Activated CD4-positive, alpha-beta T cell treated with anti-CD3 and anti-CD28 coated beads, Interleukin-2, amount 10 ng/mL, durations not matched to agents 7 days and 5 days (primary cell): ENCODE measurements at regions not wholly inside any gene's neighbourhood (a gene's known extent, or its start where the extent isn't known, plus 50 kb on each side); places are given as distances from the start of the nearest gene placed in this dataset.

Experiments used
- CTCF ChIA-PET: fragments of 350-600 bp; sonication (Branson Sonifier 250); formaldehyde crosslinking; loops from one replicate; lab custom pipeline; 2021; ENCODE audit warnings: antibody characterized with exemption; lab: Charles Lee
- POLR2A ChIA-PET: fragments of 350-600 bp; sonication (Branson Sonifier 250); formaldehyde crosslinking; loops from one replicate; lab custom pipeline; 2021; ENCODE audit warnings: antibody characterized with exemption; lab: Charles Lee
- DNase-seq: peaks from one replicate; pipeline ENCODE4 v3.0.0-alpha.2; 2020
- H3K27ac Mint-ChIP-seq: one replicate; pipeline ENCODE4 v1.8.0; 2021; ENCODE audit warnings: mild to moderate bottlenecking, moderate library complexity, mixed read lengths
- H3K27me3 Mint-ChIP-seq: one replicate; pipeline ENCODE4 v1.8.0; 2021; ENCODE audit warnings: mixed read lengths
- H3K36me3 Mint-ChIP-seq: one replicate; pipeline ENCODE4 v1.8.0; 2021; ENCODE audit warnings: low read depth, mixed read lengths
- H3K4me1 Mint-ChIP-seq: one replicate; pipeline ENCODE4 v1.8.0; 2021; ENCODE audit warnings: mixed read lengths
- H3K4me3 Mint-ChIP-seq: one replicate; pipeline ENCODE4 v1.8.0; 2021; ENCODE audit warnings: mild to moderate bottlenecking, moderate library complexity, mixed read lengths
- H3K9me3 Mint-ChIP-seq: one replicate; pipeline ENCODE4 v1.8.0; 2021; ENCODE audit warnings: mixed read lengths

DNA sequence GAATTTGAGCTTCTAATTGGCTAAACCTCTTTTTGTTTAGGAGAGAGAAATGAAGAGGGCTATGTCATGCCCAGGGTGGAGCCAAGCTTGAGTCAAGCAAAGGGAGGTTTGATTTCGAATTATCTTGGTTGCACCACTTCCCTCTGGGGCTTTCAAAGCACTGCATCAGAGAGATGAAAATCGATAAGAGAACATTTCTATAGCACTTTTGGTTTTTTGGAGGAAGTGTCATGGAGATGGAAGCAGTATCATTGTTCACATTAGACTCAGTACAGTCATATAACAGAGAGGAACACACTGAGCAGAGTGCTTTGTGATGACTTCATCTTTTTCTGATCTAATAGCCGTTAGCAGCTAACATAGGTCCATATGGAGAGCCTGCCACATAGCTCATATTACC is 120.3 kb upstream of the UXS1 start:
- ChIA-PET POLR2A (no interaction called here), CTCF (no interaction called here)
- DNase-seq: peak; percentile 20
- H3K4me1 Mint-ChIP-seq: peaks cover 7% of the 10 kb centered on the region
- no peak overlapping the region for H3K4me3 Mint-ChIP-seq
- H3K27ac Mint-ChIP-seq: no peak overlapping the region
- no peaks in the 10 kb centered on the region for H3K36me3 Mint-ChIP-seq
- no peaks in the 10 kb centered on the region for H3K27me3 Mint-ChIP-seq
- no peaks in the 10 kb centered on the region for H3K9me3 Mint-ChIP-seq

DNA sequence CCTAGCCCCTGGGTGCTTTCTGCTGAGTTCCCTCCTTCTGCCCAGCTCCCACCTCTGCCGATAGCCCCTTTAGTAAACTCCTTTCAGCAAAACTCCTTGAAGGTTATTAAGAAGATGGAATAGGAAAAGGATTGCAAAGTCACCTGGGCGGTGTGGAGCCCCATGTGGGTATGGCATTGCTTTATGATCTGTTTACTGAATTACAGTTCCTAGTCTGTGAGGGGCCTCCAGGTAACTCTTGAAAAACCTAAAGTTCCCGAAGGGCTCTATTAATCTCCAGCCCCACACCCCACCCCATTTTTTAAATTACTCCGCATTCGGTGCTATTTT is 116.9 kb upstream of the UXS1 start:
- ChIA-PET POLR2A (no interaction called here), CTCF (interaction anchor here (1.3 kb wide), 1 partner anchor 12 kb away, joined by 3 read pairs; no protein-coding TSS in a partner anchor)
- DNase-seq: no peak
- Mint-ChIP-seq H3K36me3 (no peaks in the 10 kb centered on the region), H3K27me3 (peaks cover 5% of the 10 kb centered on the region), H3K4me3 (no peak overlapping the region), H3K27ac (no peak overlapping the region), H3K9me3 (no peaks in the 10 kb centered on the region), H3K4me1 (peaks cover 7% of the 10 kb centered on the region)

DNA sequence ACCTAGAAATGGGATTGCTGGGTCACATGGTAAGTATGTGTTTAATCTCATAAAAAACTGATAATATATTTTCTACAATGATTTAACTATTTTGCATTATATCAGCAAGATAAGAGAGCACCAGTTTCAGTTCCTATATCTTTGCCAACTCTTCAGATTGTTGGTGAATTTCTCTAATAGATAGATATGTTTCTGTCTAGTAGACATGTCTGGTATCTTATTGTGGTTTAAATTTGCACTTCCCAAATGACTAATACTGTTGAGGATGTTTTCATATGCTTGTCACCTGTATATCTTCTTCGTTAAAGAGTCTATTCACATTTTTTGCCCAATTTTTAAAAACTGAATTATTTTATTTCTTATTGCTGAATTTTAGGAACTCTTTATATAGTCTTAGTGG is 113.8 kb upstream of the UXS1 start:
- Mint-ChIP-seq H3K27ac (no peak overlapping the region), H3K9me3 (no peaks in the 10 kb centered on the region), H3K4me3 (no peak overlapping the region), H3K36me3 (no peaks in the 10 kb centered on the region), H3K27me3 (peaks cover 19% of the 10 kb centered on the region), H3K4me1 (no peaks in the 10 kb centered on the region)
- DNase-seq: no peak
- ChIA-PET CTCF (no interaction called here), POLR2A (no interaction called here)

DNA sequence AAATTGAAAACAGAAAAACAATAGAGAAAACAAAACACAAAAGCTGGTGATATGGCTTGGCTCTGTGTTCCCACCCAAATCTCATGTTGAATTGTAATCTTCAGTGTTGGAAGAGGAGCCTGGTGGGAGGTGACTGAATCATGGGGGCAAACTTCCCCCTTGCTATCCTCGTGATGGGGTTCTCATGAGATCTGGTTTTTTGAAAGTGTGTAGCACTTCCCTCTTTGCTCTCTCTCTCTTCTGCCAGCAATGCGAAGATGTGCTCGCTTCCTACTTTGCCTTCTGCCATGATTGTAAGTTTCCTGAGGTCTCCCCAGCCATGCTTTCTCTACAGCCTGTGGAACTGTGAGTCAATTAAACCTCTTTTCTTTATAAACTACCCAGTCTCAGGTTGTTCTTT is 112.3 kb upstream of the UXS1 start:
- CTCF ChIA-PET: no interaction called here
- no peaks in the 10 kb centered on the region for H3K9me3 Mint-ChIP-seq
- POLR2A ChIA-PET: no interaction called here
- no peak overlapping the region for H3K4me3 Mint-ChIP-seq
- no peaks in the 10 kb centered on the region for H3K4me1 Mint-ChIP-seq
- DNase-seq: no peak
- peaks cover 19% of the 10 kb centered on the region for H3K27me3 Mint-ChIP-seq
- no peaks in the 10 kb centered on the region for H3K36me3 Mint-ChIP-seq
- no peak overlapping the region for H3K27ac Mint-ChIP-seq

DNA sequence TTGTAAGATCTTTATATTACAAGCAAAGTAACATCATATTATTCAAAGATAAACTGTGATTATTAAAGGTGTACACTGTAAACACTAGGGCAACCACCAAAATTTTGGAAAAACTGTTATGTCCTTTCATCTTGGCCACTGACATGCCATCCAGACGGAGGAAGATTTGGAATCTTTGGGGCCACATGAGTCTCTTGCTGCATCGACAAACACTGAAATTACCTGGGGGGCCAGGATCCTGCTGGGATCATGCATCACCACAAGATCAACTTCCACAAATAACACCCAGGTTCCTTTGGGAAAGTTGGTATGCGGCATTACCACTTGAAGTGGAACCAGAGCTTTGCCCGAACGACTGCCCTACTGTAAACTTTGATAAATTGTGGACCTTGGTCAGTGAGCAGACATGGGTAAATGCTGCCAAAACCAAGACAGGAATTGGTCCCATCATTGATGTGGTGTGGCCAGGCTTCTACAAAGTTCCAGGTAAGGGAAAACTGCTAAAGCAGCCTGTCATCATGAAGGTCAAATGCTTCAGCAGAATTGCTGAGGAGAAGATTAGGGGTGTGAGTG is 110.6 kb upstream of the UXS1 start:
- Mint-ChIP-seq H3K27ac (no peak overlapping the region), H3K36me3 (no peaks in the 10 kb centered on the region), H3K4me3 (no peak overlapping the region), H3K9me3 (no peaks in the 10 kb centered on the region), H3K27me3 (peaks cover 19% of the 10 kb centered on the region), H3K4me1 (no peaks in the 10 kb centered on the region)
- no peak for DNase-seq
- CTCF ChIA-PET: no interaction called here
- POLR2A ChIA-PET: no interaction called here

DNA sequence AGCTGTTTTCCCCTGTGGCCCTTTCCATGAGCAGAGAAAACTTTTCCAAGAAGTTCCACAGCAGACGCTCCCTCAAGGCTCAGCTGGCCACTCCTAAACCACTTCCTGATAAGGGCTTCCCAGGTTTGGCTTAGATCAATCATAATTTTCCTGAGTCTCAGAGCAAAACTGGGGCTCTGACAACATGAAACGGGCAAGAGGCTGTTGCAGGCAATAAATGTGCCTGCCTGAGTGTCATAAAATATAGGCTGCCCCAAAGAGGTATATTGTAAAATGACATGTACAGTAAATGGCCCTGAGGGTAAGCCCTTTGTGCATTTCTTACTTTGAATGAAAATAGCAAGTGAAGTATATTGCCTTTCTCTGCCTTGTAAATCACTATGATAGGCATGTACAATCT is 105.6 kb upstream of the UXS1 start:
- CTCF ChIA-PET: no interaction called here
- no peaks in the 10 kb centered on the region for H3K9me3 Mint-ChIP-seq
- DNase-seq: no peak
- H3K4me3 Mint-ChIP-seq: no peak overlapping the region
- no peaks in the 10 kb centered on the region for H3K36me3 Mint-ChIP-seq
- H3K27me3 Mint-ChIP-seq: peaks cover 3% of the 10 kb centered on the region
- no peak overlapping the region for H3K27ac Mint-ChIP-seq
- peaks cover 4% of the 10 kb centered on the region for H3K4me1 Mint-ChIP-seq
- POLR2A ChIA-PET: no interaction called here

DNA sequence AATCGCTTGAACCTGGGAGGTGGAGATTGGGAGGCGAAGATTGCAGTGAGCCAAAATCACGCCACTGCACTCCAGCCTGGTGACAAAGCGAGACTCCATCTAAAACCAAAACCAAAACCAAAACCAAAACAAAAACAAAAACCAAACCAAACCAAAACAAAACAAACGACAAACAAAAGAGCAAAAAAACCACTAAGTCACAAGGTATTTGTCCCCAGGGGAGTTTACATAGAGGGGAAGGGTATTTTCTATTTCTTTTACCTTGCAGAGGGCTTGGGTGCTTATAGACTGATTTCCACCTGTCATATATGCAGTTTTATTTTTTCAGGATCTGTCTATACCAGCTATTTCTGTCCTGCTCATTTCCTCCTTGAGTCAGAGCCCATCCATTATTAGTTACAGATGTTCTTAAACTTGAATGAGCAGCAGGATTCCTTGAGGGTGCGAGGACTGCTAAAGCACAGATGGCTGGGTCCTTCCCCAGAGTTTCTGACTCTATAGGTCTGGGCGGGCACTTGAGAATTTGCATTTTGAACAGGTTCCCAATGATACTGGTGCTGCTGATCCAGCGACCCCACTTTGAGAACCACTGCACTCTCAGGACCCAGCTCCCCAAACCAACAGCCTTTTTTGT is 102.2 kb upstream of the UXS1 start:
- Mint-ChIP-seq H3K9me3 (no peaks in the 10 kb centered on the region), H3K27ac (no peak overlapping the region), H3K4me1 (peaks cover 4% of the 10 kb centered on the region), H3K27me3 (peaks cover 1% of the 10 kb centered on the region), H3K4me3 (no peak overlapping the region), H3K36me3 (no peaks in the 10 kb centered on the region)
- CTCF ChIA-PET: interaction anchor here (0.5 to 1.1 kb wide), 2 partner anchors 22 to 286 kb away, joined by 3 read pairs; no protein-coding TSS in a partner anchor
- DNase-seq: no peak
- POLR2A ChIA-PET: no interaction called here

DNA sequence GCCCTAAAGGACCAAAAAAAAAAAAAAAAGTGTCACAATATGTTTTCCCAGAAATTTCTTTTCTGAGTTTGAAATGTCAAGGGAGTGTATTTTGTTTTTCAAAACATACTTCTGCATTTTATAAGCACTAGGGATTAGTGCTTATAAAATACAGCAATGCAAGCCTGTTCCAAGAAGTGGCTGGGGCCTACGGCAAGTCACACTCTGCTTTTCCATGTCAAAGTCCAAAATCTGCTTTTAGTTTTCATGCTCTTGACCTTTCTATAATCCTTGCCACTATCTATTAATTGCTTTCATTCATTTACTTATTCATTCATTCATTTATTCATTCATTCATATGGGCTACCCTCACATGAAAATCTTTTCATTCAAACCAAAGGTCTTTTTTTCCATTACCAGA is 100.1 kb upstream of the UXS1 start:
- Mint-ChIP-seq H3K27me3 (peaks cover 1% of the 10 kb centered on the region), H3K27ac (no peak overlapping the region), H3K9me3 (no peaks in the 10 kb centered on the region), H3K4me3 (no peak overlapping the region), H3K4me1 (peaks cover 4% of the 10 kb centered on the region), H3K36me3 (no peaks in the 10 kb centered on the region)
- DNase-seq: no peak
- POLR2A ChIA-PET: no interaction called here
- CTCF ChIA-PET: no interaction called here

DNA sequence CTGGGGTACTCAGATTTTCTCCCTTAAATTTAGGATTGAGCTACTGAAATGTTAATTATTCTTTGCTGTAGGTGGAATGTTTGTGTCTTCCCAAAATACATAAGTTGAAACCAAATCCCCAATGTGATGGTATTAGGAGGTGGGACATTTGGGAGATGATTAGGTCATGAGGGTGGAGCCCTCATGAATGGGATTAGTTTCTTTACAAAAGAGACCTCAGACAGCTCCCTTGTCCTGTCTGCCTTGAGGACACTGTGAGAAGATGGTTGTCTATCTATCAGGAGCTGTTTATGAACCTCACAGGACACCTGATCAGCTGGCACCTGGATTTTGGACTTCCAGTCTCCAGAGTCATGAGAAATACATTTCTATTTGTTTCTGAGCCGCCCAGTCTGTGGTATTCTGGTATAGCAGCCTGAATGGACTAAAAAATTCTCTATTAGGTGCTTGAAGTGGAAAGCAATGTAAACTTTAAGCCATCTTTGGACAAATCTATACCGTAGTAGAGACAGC is 99.2 kb upstream of the UXS1 start:
- ChIA-PET CTCF (no interaction called here), POLR2A (no interaction called here)

DNA sequence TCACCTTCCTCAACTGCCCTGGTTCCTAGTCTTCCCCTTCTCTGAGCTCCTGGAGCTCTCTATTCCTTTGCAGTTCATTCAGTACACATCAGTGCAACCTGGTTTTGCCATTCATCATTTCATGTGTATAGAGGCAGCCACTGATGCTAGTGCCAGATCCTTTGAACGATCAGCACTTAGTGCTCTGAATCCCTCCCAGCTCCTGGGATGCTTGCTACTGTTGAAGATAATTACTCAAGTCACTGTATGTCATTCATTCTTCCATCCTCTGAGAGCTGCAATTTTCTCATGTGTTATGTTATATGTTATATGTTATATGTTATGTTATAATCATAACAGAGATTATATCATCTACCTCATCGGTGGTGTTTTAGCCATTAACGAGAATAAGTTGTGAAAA is 98.5 kb upstream of the UXS1 start:
- no peak for DNase-seq
- H3K9me3 Mint-ChIP-seq: no peaks in the 10 kb centered on the region
- H3K27ac Mint-ChIP-seq: no peak overlapping the region
- peaks cover 4% of the 10 kb centered on the region for H3K4me1 Mint-ChIP-seq
- POLR2A ChIA-PET: no interaction called here
- no peak overlapping the region for H3K4me3 Mint-ChIP-seq
- peaks cover 1% of the 10 kb centered on the region for H3K27me3 Mint-ChIP-seq
- H3K36me3 Mint-ChIP-seq: no peaks in the 10 kb centered on the region
- CTCF ChIA-PET: interaction anchor here (0.9 kb wide), 1 partner anchor 10 kb away, joined by 4 read pairs; no protein-coding TSS in a partner anchor

More for the DNA sequence above, 99.2 kb upstream of the UXS1 start:
- Mint-ChIP-seq H3K4me1 (peaks cover 4% of the 10 kb centered on the region), H3K36me3 (no peaks in the 10 kb centered on the region), H3K27me3 (peaks cover 1% of the 10 kb centered on the region), H3K4me3 (no peak overlapping the region), H3K27ac (no peak overlapping the region), H3K9me3 (no peaks in the 10 kb centered on the region)
- DNase-seq: no peak

DNA sequence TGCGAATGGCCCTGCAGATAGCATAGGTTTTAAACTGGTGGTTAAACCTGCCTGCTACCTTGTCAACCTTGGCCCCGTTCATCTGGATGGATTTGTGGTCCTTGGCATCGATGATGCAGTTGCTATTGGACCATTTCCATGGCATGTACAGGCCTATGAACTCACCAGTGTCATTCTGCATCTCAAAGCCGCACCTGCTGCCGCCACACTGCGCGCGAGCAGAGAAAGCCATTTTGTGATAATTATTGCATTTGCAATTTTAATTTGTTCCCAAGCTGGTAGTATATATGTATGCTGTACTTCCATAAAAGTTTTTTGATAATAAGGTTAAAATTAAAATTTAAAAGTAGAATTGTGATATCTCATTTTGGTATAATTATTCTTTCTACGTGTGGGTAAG is 94.8 kb upstream of the UXS1 start:
- H3K4me1 Mint-ChIP-seq: no peaks in the 10 kb centered on the region
- H3K36me3 Mint-ChIP-seq: no peaks in the 10 kb centered on the region
- POLR2A ChIA-PET: no interaction called here
- H3K27ac Mint-ChIP-seq: no peak overlapping the region
- H3K4me3 Mint-ChIP-seq: no peak overlapping the region
- peaks cover 3% of the 10 kb centered on the region for H3K27me3 Mint-ChIP-seq
- no peaks in the 10 kb centered on the region for H3K9me3 Mint-ChIP-seq
- CTCF ChIA-PET: no interaction called here
- DNase-seq: no peak

DNA sequence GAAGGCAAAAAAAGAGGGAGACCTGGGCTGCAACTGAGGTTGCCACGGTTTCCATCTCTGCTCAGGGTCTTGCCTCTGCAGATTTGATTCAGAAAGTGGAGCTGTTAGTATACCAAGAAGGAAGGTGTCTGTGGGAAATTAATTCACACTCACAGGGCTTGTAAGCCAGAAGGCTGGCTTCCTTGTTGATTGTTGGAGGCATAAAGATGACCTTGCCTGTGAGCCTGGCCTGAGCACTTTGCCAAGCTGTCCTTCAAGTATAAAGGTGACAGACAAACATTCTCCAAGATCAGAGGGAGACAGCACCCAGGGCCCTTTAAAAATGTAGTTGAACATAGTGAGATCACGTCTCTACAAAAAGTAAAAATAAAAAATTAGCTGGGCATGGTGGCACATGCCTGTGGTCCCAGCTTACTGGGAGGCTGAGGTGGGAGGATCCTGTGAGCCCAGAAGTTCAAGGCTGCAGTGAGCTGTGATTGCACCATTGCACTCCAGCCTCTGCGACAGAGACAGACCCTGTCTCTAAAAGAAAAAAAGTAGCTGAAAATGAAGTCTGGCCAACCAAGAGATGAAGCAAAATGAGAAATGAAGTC is 91.2 kb upstream of the UXS1 start:
- Mint-ChIP-seq H3K27ac (no peak overlapping the region), H3K9me3 (no peaks in the 10 kb centered on the region), H3K36me3 (no peaks in the 10 kb centered on the region), H3K4me1 (no peaks in the 10 kb centered on the region), H3K27me3 (peaks cover 2% of the 10 kb centered on the region), H3K4me3 (no peak overlapping the region)
- ChIA-PET POLR2A (no interaction called here), CTCF (no interaction called here)
- DNase-seq: no peak

DNA sequence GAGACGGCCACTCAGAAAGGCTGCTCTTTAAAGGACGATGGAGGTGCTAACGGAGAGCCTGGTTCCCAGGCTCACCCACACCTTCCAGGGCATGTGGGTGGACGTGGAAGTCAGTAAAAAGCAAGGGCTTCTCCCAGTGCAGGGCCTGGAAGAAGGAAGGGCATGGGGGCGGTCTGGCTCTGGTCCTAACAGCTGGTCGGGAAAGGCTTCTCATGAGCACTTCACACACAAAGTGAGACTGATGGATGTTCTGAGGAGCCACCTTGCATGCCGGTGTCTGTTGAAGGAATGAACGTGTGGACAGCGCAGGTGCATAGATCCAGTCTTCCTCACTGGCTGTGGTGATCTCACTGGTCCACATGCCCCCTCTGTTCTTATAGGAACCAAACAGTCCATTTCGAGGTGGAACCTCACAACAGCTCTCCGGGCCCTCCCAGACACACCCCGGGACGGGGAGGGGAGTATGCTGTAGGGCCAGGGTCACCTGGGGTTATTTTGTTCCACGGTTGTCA is 90.6 kb upstream of the UXS1 start:
- Mint-ChIP-seq H3K27ac (no peak overlapping the region), H3K9me3 (no peaks in the 10 kb centered on the region), H3K27me3 (peaks cover 2% of the 10 kb centered on the region), H3K36me3 (no peaks in the 10 kb centered on the region), H3K4me3 (no peak overlapping the region), H3K4me1 (no peaks in the 10 kb centered on the region)
- POLR2A ChIA-PET: no interaction called here
- DNase-seq: no peak
- CTCF ChIA-PET: no interaction called here
